PC-3 (cell line): ENCODE measurements at regions not wholly inside any gene's neighbourhood (a gene's known extent, or its start where the extent isn't known, plus 50 kb on each side); places are given as distances from the start of the nearest gene placed in this dataset.

Experiments
- ATAC-seq: fragments of 200-7000 bp; cut with Tn5 transposase; 2 replicates; pipeline ENCODE4 v1.9.1; 2020; ENCODE audit warnings: mild to moderate bottlenecking, moderate library complexity
- BruUV-seq: library from RNA; stranded (reverse); fragments of 400-500 nt; replicated peaks from 2 replicates; lab custom pipeline; 2021; lab: Mats Ljungman, UMichigan
- CTCF ChIA-PET: fragments of 300-600 bp; sonication (Branson Sonifier 250); formaldehyde crosslinking; loops from one replicate; lab custom pipeline; 2022; ENCODE audit warnings: antibody characterized with exemption; lab: Charles Lee
- POLR2A ChIA-PET: fragments of 300-600 bp; sonication (Branson Sonifier 250); formaldehyde crosslinking; loops from one replicate; lab custom pipeline; 2022; ENCODE audit warnings: antibody characterized with exemption; ENCODE audit not compliant: unreplicated experiment; lab: Charles Lee
- DNase-seq: peaks from one replicate; pipeline ENCODE4 v3.0.0-alpha.2; 2015
- H2AFZ ChIP-seq: fragments of 300-600 bp; sonication (generic); 2 replicates; pipeline ENCODE4 v1.6.0; 2016; ENCODE audit warnings: antibody characterized with exemption, low read length
- H3F3A ChIP-seq: fragments of 300-600 bp; sonication (generic); one replicate; pipeline ENCODE4 v1.6.0; 2017; ENCODE audit warnings: antibody characterized with exemption, low read length, control low read depth, mild to moderate bottlenecking; ENCODE audit not compliant: unreplicated experiment
- H3K27ac ChIP-seq: fragments of 300-600 bp; sonication (generic); 2 replicates; pipeline ENCODE4 v1.5.1; 2016; ENCODE audit warnings: mild to moderate bottlenecking, low read length
- H3K27me3 ChIP-seq: fragments of 300-600 bp; sonication (generic); 2 replicates; pipeline ENCODE4 v1.6.1; 2016; ENCODE audit warnings: low read length, mixed read lengths
- H3K36me3 ChIP-seq: fragments of 300-600 bp; sonication (generic); 2 replicates; pipeline ENCODE4 v1.6.1; 2016; ENCODE audit warnings: low read depth, mixed run types, low read length, mixed read lengths
- H3K4me1 ChIP-seq: fragments of 300-600 bp; sonication (generic); 2 replicates; pipeline ENCODE4 v1.5.1; 2016; ENCODE audit warnings: low read length; ENCODE audit not compliant: insufficient read depth
- H3K4me2 ChIP-seq: fragments of 300-600 bp; sonication (generic); 2 replicates; pipeline ENCODE4 v1.6.0; 2016; ENCODE audit warnings: low read length
- H3K4me3 ChIP-seq: fragments of 300-600 bp; sonication (generic); 2 replicates; pipeline ENCODE4 v1.5.1; 2016; ENCODE audit warnings: mild to moderate bottlenecking, low read length, mixed read lengths
- H3K79me2 ChIP-seq: fragments of 300-600 bp; sonication (generic); 2 replicates; pipeline ENCODE4 v1.6.1; 2017; ENCODE audit warnings: low read length, mixed read lengths
- H3K9ac ChIP-seq: fragments of 300-600 bp; sonication (generic); 2 replicates; pipeline ENCODE4 v1.6.0; 2016; ENCODE audit warnings: mild to moderate bottlenecking, low read length
- H3K9me2 ChIP-seq: fragments of 300-600 bp; sonication (generic); replicated peaks from 2 replicates; pipeline ENCODE4 v1.6.1; 2016; ENCODE audit warnings: mixed run types, low read length, mixed read lengths
- H3K9me3 ChIP-seq: fragments of 300-600 bp; sonication (generic); 2 replicates; pipeline ENCODE4 v1.6.1; 2016; ENCODE audit warnings: low read length, mixed read lengths
- H4K20me1 ChIP-seq: fragments of 300-600 bp; sonication (generic); 2 replicates; pipeline ENCODE4 v1.6.1; 2016; ENCODE audit warnings: low read length, mixed read lengths
- EZH2 ChIP-seq: fragments of 300-600 bp; sonication (generic); IDR thresholded peaks from one replicate; pipeline ENCODE4 v1.6.1; 2017; ENCODE audit warnings: antibody characterized with exemption, mild to moderate bottlenecking, low read length; ENCODE audit not compliant: unreplicated experiment
- EZH2phosphoT487 ChIP-seq: fragments of 300-600 bp; sonication (generic); IDR thresholded peaks from 2 replicates; pipeline ENCODE4 v1.6.1; 2018; ENCODE audit warnings: mild to moderate bottlenecking, antibody characterized with exemption, low read length, borderline replicate concordance
- intact Hi-C: fragments of 100-400 bp; cut with micrococcal nuclease; formaldehyde crosslinking; loops from 2 replicates; pipeline ENCODE4 v1.9.0; 2023
- TF ChIP-seq, protein P1 (sequence below): fragments of 300-600 bp; sonication (generic); conservative IDR thresholded peaks from 2 replicates; pipeline ENCODE4 v1.5.1; 2017; ENCODE audit warnings: antibody characterized with exemption, low read depth, mild to moderate bottlenecking, low read length

DNA sequence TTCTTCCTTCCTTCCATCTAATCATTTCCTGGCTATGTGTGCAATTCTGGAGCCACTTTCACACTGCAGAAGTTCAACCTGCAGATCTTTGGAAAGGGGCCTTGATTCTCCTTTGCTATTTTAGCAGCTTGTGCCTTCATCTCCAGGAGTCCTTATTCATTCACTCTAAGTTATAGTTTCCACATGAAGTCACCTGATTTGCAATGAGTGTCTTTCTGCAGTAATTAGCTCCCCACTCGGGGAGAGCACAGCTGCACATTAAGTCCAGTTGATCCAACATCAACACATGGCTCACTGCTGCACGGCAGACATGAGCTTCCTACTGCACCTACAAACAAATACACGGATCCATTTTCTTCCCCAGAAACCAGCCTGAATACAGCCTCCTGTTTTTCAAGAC is 323.1 kb upstream of the TNP1 start:
- H3K4me2 ChIP-seq: no peak overlapping the region
- no peak for DNase-seq
- ChIA-PET POLR2A (no interaction called here), CTCF (no interaction called here)
- H3K27ac ChIP-seq: no peak overlapping the region
- BruUV-seq: no TSS peak
- no peak for TF ChIP-seq EZH2phosphoT487
- ATAC-seq: no peak
- no peaks in the 10 kb centered on the region for H4K20me1 ChIP-seq
- no peaks in the 10 kb centered on the region for H3K4me1 ChIP-seq
- intact Hi-C loops: no loop called here
- no peaks in the 10 kb centered on the region for H3K9me3 ChIP-seq
- H3F3A ChIP-seq: no peaks in the 10 kb centered on the region
- H2AFZ ChIP-seq: 0 out of 2 replicates have a peak overlapping the region, but pooled peaks have one; percentile 18
- H3K36me3 ChIP-seq: no peaks in the 10 kb centered on the region
- H3K27me3 ChIP-seq: no peaks in the 10 kb centered on the region
- H3K9me2 ChIP-seq: no peaks in the 10 kb centered on the region
- H3K79me2 ChIP-seq: no peaks in the 10 kb centered on the region
- no peak overlapping the region for H3K9ac ChIP-seq
- no peak overlapping the region for H3K4me3 ChIP-seq

DNA sequence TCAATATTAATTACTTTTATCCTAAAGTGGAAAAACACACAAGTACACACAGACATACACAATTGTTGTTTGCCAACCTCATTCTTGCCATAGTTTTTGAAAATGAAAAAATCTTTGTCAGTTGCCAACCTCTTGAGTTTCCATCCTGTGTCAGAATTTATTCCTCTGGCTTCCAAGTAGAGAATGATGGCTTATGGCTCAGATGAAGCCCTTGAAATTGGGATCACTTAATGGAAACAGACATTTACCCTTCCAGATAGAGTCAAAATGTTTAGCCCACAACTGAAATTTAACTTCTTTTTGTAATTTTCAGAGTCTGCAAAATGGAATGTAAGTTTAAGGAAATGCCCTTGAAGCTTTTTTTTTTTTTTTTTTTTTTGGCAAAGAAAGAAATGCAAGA is 321.6 kb upstream of the TNP1 start:
- ChIA-PET CTCF (no interaction called here), POLR2A (no interaction called here)
- H4K20me1 ChIP-seq: no peaks in the 10 kb centered on the region
- no peak for ATAC-seq
- no peaks in the 10 kb centered on the region for H3K9me2 ChIP-seq
- no peak overlapping the region for H2AFZ ChIP-seq
- H3K9me3 ChIP-seq: no peaks in the 10 kb centered on the region
- no peaks in the 10 kb centered on the region for H3K27me3 ChIP-seq
- no peaks in the 10 kb centered on the region for H3F3A ChIP-seq
- BruUV-seq: no TSS peak
- no peak overlapping the region for H3K4me2 ChIP-seq
- no peaks in the 10 kb centered on the region for H3K79me2 ChIP-seq
- H3K36me3 ChIP-seq: no peaks in the 10 kb centered on the region
- H3K27ac ChIP-seq: no peak overlapping the region
- H3K4me1 ChIP-seq: no peaks in the 10 kb centered on the region
- intact Hi-C loops: no loop called here
- DNase-seq: no peak
- H3K9ac ChIP-seq: no peak overlapping the region
- no peak overlapping the region for H3K4me3 ChIP-seq
- TF ChIP-seq EZH2 (no peak), EZH2phosphoT487 (no peak)
- TF ChIP-seq, protein P1, sequence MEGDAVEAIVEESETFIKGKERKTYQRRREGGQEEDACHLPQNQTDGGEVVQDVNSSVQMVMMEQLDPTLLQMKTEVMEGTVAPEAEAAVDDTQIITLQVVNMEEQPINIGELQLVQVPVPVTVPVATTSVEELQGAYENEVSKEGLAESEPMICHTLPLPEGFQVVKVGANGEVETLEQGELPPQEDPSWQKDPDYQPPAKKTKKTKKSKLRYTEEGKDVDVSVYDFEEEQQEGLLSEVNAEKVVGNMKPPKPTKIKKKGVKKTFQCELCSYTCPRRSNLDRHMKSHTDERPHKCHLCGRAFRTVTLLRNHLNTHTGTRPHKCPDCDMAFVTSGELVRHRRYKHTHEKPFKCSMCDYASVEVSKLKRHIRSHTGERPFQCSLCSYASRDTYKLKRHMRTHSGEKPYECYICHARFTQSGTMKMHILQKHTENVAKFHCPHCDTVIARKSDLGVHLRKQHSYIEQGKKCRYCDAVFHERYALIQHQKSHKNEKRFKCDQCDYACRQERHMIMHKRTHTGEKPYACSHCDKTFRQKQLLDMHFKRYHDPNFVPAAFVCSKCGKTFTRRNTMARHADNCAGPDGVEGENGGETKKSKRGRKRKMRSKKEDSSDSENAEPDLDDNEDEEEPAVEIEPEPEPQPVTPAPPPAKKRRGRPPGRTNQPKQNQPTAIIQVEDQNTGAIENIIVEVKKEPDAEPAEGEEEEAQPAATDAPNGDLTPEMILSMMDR: no peak

DNA sequence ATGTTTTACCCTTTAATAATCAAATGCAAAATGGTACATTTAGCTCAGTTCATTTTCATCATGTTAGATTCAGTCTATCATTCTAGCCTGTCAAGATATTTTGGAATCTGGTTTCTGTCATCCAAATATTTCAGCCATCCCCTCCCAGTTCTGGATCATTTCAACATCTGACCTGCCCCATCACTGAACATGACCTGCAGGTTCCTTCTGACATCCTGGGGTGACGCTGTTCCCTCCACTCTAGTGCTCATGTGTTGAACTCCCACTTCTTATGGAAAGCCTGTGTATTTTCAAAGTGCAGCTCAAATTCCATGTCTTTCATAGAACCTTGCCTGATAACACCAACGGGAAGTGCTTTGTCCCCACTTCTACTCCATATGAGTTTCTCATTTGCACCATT is 320.0 kb upstream of the TNP1 start:
- ChIA-PET POLR2A (no interaction called here), CTCF (no interaction called here)
- intact Hi-C loops: no loop called here
- Histone ChIP-seq H3K4me1 (no peaks in the 10 kb centered on the region), H3K9ac (no peak overlapping the region), H3K4me3 (no peak overlapping the region), H4K20me1 (no peaks in the 10 kb centered on the region), H2AFZ (no peak overlapping the region), H3K9me3 (no peaks in the 10 kb centered on the region), H3K36me3 (no peaks in the 10 kb centered on the region), H3K4me2 (no peak overlapping the region), H3K27me3 (no peaks in the 10 kb centered on the region), H3K79me2 (no peaks in the 10 kb centered on the region), H3K27ac (no peak overlapping the region), H3K9me2 (no peaks in the 10 kb centered on the region), H3F3A (no peaks in the 10 kb centered on the region)
- BruUV-seq: no TSS peak
- ATAC-seq (no peak), DNase-seq (no peak)
- TF ChIP-seq EZH2phosphoT487 (no peak), EZH2 (no peak)
- TF ChIP-seq, protein P1: no peak
